ENCODE measurements at regions not wholly inside any gene's neighbourhood (a gene's known extent, or its start where the extent isn't known, plus 50 kb on each side); places are given as distances from the start of the nearest gene placed in this dataset.

GRCh38 chrX:55335296-55335695 is 70.6 kb upstream of the PAGE3 start:
- TF ChIP-seq POLR2A (IDR thresholded peaks at IDR 0.05; ENCODE audit: low read depth, low read length): no peak
- no peak for TF ChIP-seq POLR2AphosphoS5 (IDR thresholded peaks at IDR 0.05; ENCODE audit: low read depth, low read length)
- TF ChIP-seq TAF1 (IDR thresholded peaks at IDR 0.05; ENCODE audit: borderline replicate concordance, low read depth, low read length): no peak
